Endodermal cell (in vitro differentiated cells): ENCODE measurements at regions not wholly inside any gene's neighbourhood (a gene's known extent, or its start where the extent isn't known, plus 50 kb on each side); places are given as distances from the start of the nearest gene placed in this dataset.

Experiments
- DNase-seq: peaks from one replicate; pipeline ENCODE4 v3.0.0-alpha.2; 2017
- H3K27ac ChIP-seq: 2 replicates; pipeline ENCODE4 v1.5.1; 2013; ENCODE audit warnings: mild to moderate bottlenecking, low read depth, low read length, moderate library complexity
- H3K27me3 ChIP-seq: 2 replicates; pipeline ENCODE4 v1.6.1; 2013; ENCODE audit warnings: mild to moderate bottlenecking, low read length, moderate library complexity; ENCODE audit not compliant: insufficient read depth, control insufficient read depth, poor library complexity, severe bottlenecking
- H3K36me3 ChIP-seq: 2 replicates; pipeline ENCODE4 v1.7.0; 2013; ENCODE audit warnings: mild to moderate bottlenecking, low read length, moderate library complexity; ENCODE audit not compliant: control insufficient read depth, insufficient read depth
- H3K4me1 ChIP-seq: one replicate; pipeline ENCODE4 v1.7.0; 2013; ENCODE audit warnings: low read length; ENCODE audit not compliant: control insufficient read depth, insufficient read depth
- H3K4me3 ChIP-seq: 2 replicates; pipeline ENCODE4 v1.5.1; 2013; ENCODE audit warnings: mild to moderate bottlenecking, low read length, moderate library complexity
- H3K9ac ChIP-seq: 2 replicates; pipeline ENCODE4 v1.6.1; 2013; ENCODE audit warnings: mild to moderate bottlenecking, low read length, moderate library complexity; ENCODE audit not compliant: poor library complexity, severe bottlenecking; ENCODE audit errors: extremely low read depth
- H3K9me3 ChIP-seq: 2 replicates; pipeline ENCODE4 v1.6.1; 2013; ENCODE audit warnings: mild to moderate bottlenecking, low read length, moderate library complexity; ENCODE audit not compliant: control insufficient read depth
- H3K27ac Mint-ChIP-seq: 2 replicates; pipeline ENCODE4 v1.8.0; 2020; ENCODE audit warnings: mixed read lengths
- H3K27me3 Mint-ChIP-seq: 2 replicates; pipeline ENCODE4 v1.8.0; 2021; ENCODE audit warnings: mild to moderate bottlenecking, mixed read lengths; ENCODE audit not compliant: insufficient read depth
- H3K36me3 Mint-ChIP-seq: 2 replicates; pipeline ENCODE4 v1.8.0; 2020; ENCODE audit warnings: low read depth, mixed read lengths
- H3K4me1 Mint-ChIP-seq: 2 replicates; pipeline ENCODE4 v1.8.0; 2020; ENCODE audit warnings: mixed read lengths
- H3K4me3 Mint-ChIP-seq: 2 replicates; pipeline ENCODE4 v1.8.0; 2020; ENCODE audit warnings: mild to moderate bottlenecking, moderate library complexity, mixed read lengths
- H3K9me3 Mint-ChIP-seq: 2 replicates; pipeline ENCODE4 v1.8.0; 2020; ENCODE audit warnings: mild to moderate bottlenecking, mixed read lengths
- CTCF ChIP-seq: fragments of 200-600 bp; sonication (generic); conservative IDR thresholded peaks from 2 replicates; pipeline ENCODE4 v1.5.0; 2021; ENCODE audit warnings: antibody characterized with exemption, mild to moderate bottlenecking
- WGBS, 2 experiments: methylation state at CpG; one replicate each; pipeline versions ENCODE4 v1.1.5 to v1.1.7; 2013; ENCODE audit warnings: missing lambda C conversion rate in 2 of 2, mixed read lengths in 1 of 2; ENCODE audit not compliant: insufficient coverage in 1 of 2, insufficient read length in 1 of 2; 5-methylcytosine and 5-hydroxymethylcytosine counted together

GRCh38 chr7:68446183-68446582, 1152.1 kb upstream of the AUTS2 start:
- no peaks in the 10 kb centered on the region for H3K27me3 Mint-ChIP-seq
- H3K4me3 Mint-ChIP-seq: no peak overlapping the region
- no peak for DNase-seq
- no peaks in the 10 kb centered on the region for H3K9me3 Mint-ChIP-seq
- no peak overlapping the region for H3K4me3 ChIP-seq
- WGBS, 2 experiments: 87 to 92% methylated on average over 4 to 10 of the region's 10 CpGs
- no peak overlapping the region for H3K27ac ChIP-seq
- no peak overlapping the region for H3K9ac ChIP-seq
- no peaks in the 10 kb centered on the region for H3K4me1 ChIP-seq
- no peak overlapping the region for H3K27ac Mint-ChIP-seq
- H3K27me3 ChIP-seq: no peaks in the 10 kb centered on the region
- no peaks in the 10 kb centered on the region for H3K4me1 Mint-ChIP-seq
- no peaks in the 10 kb centered on the region for H3K36me3 ChIP-seq
- no peaks in the 10 kb centered on the region for H3K9me3 ChIP-seq
- no peaks in the 10 kb centered on the region for H3K36me3 Mint-ChIP-seq
- TF ChIP-seq CTCF: no peak

GRCh38 chr7:68449099-68449498, 1149.2 kb upstream of the AUTS2 start:
- Mint-ChIP-seq H3K27ac (no peak overlapping the region), H3K4me3 (no peak overlapping the region), H3K9me3 (no peaks in the 10 kb centered on the region), H3K27me3 (no peaks in the 10 kb centered on the region), H3K36me3 (no peaks in the 10 kb centered on the region), H3K4me1 (no peaks in the 10 kb centered on the region)
- Histone ChIP-seq H3K4me1 (no peaks in the 10 kb centered on the region), H3K27ac (no peak overlapping the region), H3K9me3 (no peaks in the 10 kb centered on the region), H3K27me3 (no peaks in the 10 kb centered on the region), H3K36me3 (no peaks in the 10 kb centered on the region), H3K4me3 (no peak overlapping the region), H3K9ac (no peak overlapping the region)
- 86 to 91% methylated on average over 2 of the region's 2 CpGs for WGBS, 2 experiments
- TF ChIP-seq CTCF: no peak
- no peak for DNase-seq

GRCh38 chr7:68449816-68450215, 1148.5 kb upstream of the AUTS2 start:
- no peak for DNase-seq
- no peaks in the 10 kb centered on the region for H3K36me3 Mint-ChIP-seq
- Histone ChIP-seq H3K9ac (no peak overlapping the region), H3K9me3 (no peaks in the 10 kb centered on the region), H3K36me3 (no peaks in the 10 kb centered on the region), H3K4me3 (no peak overlapping the region), H3K27ac (no peak overlapping the region), H3K27me3 (no peaks in the 10 kb centered on the region), H3K4me1 (no peaks in the 10 kb centered on the region)
- H3K9me3 Mint-ChIP-seq: no peaks in the 10 kb centered on the region
- no peak overlapping the region for H3K27ac Mint-ChIP-seq
- H3K4me3 Mint-ChIP-seq: no peak overlapping the region
- WGBS, 2 experiments: 89 to 93% methylated on average over 3 to 5 of the region's 5 CpGs
- H3K4me1 Mint-ChIP-seq: no peaks in the 10 kb centered on the region
- H3K27me3 Mint-ChIP-seq: no peaks in the 10 kb centered on the region
- no peak for TF ChIP-seq CTCF
